Uterus (tissue), 3 donors: ENCODE measurements at regions not wholly inside any gene's neighbourhood (a gene's known extent, or its start where the extent isn't known, plus 50 kb on each side); places are given as distances from the start of the nearest gene placed in this dataset.

Experiments
- DNase-seq, 2 donors: peaks; one replicate each; pipeline ENCODE4 v3.0.0-alpha.2; 2019 to 2020
- H3K27ac ChIP-seq, 2 donors: fragments of 200-600 bp; sonication (generic); 1 replicate in 1 of 2; 2 replicates in 1 of 2; pipeline ENCODE4 v1.5.1; 2016 to 2018
- H3K27me3 ChIP-seq, 2 donors: fragments of 200-600 bp; sonication (generic); one replicate each; pipeline ENCODE4 v1.5.1; 2018 to 2019; ENCODE audit warnings: control low read depth in 1 of 2
- H3K36me3 ChIP-seq, 2 donors: fragments of 200-600 bp; sonication (generic); one replicate each; pipeline ENCODE4 v1.5.1; 2019; ENCODE audit warnings: control low read depth in 1 of 2
- H3K4me1 ChIP-seq, 2 donors: fragments of 200-600 bp; sonication (generic); one replicate each; pipeline ENCODE4 v1.5.1; 2018 to 2019; ENCODE audit warnings: control low read depth in 1 of 2
- H3K4me3 ChIP-seq, 2 donors: fragments of 200-600 bp; sonication (generic); 1 replicate in 1 of 2; 2 replicates in 1 of 2; pipeline ENCODE4 v1.5.1; 2018 to 2019; ENCODE audit warnings: mild to moderate bottlenecking in 1 of 2
- H3K9me3 ChIP-seq, 2 donors: fragments of 200-600 bp; sonication (generic); one replicate each; pipeline ENCODE4 v1.5.1; 2019; ENCODE audit warnings: control low read depth in 1 of 2
- CTCF ChIP-seq, 4 experiments: fragments of 200-600 bp in 2 of 4; fragments of 450-650 bp in 2 of 4; sonication (generic) in 2 of 4; IDR thresholded peaks; one replicate each; pipeline ENCODE4 v1.5.1; 2016 to 2019; ENCODE audit warnings: antibody characterized with exemption in 4 of 4, mild to moderate bottlenecking in 2 of 4, moderate library complexity in 1 of 4
- POLR2A ChIP-seq, 2 donors: fragments of 450-650 bp; IDR thresholded peaks; one replicate each; pipeline ENCODE4 v1.6.1; 2016; ENCODE audit warnings: antibody characterized with exemption in 2 of 2, mild to moderate bottlenecking in 1 of 2, moderate library complexity in 1 of 2
- intact Hi-C: fragments of 100-400 bp; cut with DNase I; formaldehyde crosslinking; loops from one replicate; pipeline ENCODE4 v1.15.1; 2023; ENCODE audit warnings: low total_unique reads
- donor health status: DM: yes; HTN: yes; CAD: no.

GRCh38 chr7:56578612-56579011, 462.4 kb upstream of the NUPR2 start:
- DNase-seq = no peak
- TF ChIP-seq POLR2A (IDR thresholded peaks at IDR 0.05) (no peak), CTCF (IDR thresholded peaks at IDR 0.05) (no peak)
- Histone ChIP-seq H3K4me1 (no peaks in the 10 kb centered on the region), H3K27me3 (no peaks in the 10 kb centered on the region), H3K27ac (no peak overlapping the region), H3K4me3 (no peak overlapping the region), H3K36me3 (no peaks in the 10 kb centered on the region), H3K9me3 (no peaks in the 10 kb centered on the region)
- intact Hi-C loops = no loop called here

- no peak overlapping the region for H3K4me3 ChIP-seq
- intact Hi-C loops = no loop called here
- TF ChIP-seq POLR2A (IDR thresholded peaks at IDR 0.05) (no peak), CTCF (IDR thresholded peaks at IDR 0.05) (no peak)
Measured at GRCh38 chr7:56570968-56571367, 454.8 kb upstream of the NUPR2 start.

GRCh38 chr7:56538541-56539429, 422.6 kb upstream of the NUPR2 start:
- H3K27me3 ChIP-seq = no peaks in the 10 kb centered on the region
- intact Hi-C loops = no loop called here
- no peaks in the 10 kb centered on the region for H3K4me1 ChIP-seq
- H3K4me3 ChIP-seq = no peak overlapping the region
- no peaks in the 10 kb centered on the region for H3K36me3 ChIP-seq
- no peaks in the 10 kb centered on the region for H3K9me3 ChIP-seq
- TF ChIP-seq POLR2A (IDR thresholded peaks at IDR 0.05) (no peak), CTCF (IDR thresholded peaks at IDR 0.05) (no peak)
- no peak overlapping the region for H3K27ac ChIP-seq
- DNase-seq = no peak

More at GRCh38 chr7:56570968-56571367, 454.8 kb upstream of the NUPR2 start:
- no peaks in the 10 kb centered on the region for H3K27me3 ChIP-seq
- H3K27ac ChIP-seq = no peak overlapping the region
- H3K4me1 ChIP-seq = no peaks in the 10 kb centered on the region
- no peaks in the 10 kb centered on the region for H3K36me3 ChIP-seq
- no peaks in the 10 kb centered on the region for H3K9me3 ChIP-seq
- no peak for DNase-seq

GRCh38 chr7:56537952-56538351, 421.7 kb upstream of the NUPR2 start:
- no peak overlapping the region for H3K4me3 ChIP-seq

More at GRCh38 chr7:56537952-56538351, 421.7 kb upstream of the NUPR2 start:
- TF ChIP-seq CTCF (IDR thresholded peaks at IDR 0.05) (no peak), POLR2A (IDR thresholded peaks at IDR 0.05) (no peak)
- no peak overlapping the region for H3K27ac ChIP-seq
- H3K36me3 ChIP-seq = no peaks in the 10 kb centered on the region
- DNase-seq = peak in 1 of 2 donors; percentile 31
- H3K27me3 ChIP-seq = no peaks in the 10 kb centered on the region
- intact Hi-C loops = no loop called here
- H3K4me1 ChIP-seq = no peaks in the 10 kb centered on the region
- no peaks in the 10 kb centered on the region for H3K9me3 ChIP-seq
